ENCODE measurements at regions not wholly inside any gene's neighbourhood (a gene's known extent, or its start where the extent isn't known, plus 50 kb on each side); places are given as distances from the start of the nearest gene placed in this dataset.

DNA sequence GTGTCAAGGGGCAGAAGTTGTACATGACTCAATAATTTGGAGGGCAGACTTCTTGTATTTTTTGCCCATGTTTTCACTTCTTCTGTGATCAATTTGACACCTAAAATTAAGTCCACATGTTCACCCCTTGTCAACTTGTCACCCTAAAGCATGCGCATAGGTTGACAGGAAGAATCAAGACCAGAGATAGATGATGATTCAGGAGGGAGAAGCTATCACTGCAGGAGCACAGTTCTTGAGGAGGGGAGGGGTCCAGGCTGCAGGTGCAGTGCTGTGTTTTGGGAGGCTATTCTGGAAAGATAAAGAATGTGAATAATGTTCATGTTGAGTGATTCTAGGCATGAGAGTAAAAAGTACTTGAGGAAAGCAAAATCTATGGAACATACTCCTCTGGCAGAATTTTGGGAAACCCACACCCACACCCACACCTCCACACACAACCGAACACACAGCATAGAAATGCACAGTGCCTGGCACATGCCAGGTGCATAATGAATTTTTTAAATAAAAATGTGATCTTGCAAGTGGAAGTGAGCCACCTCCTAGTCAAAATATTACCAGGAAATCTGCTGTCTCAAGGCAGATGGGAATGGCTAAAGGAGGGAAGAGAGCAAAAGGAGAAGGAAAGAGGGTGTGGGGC is 249.2 kb upstream of the MEX3C start (continued):
- TF ChIP-seq KDM4B (CRISPR knock-in tag; IDR thresholded peaks at IDR 0.05) (no peak), SOX13 (IDR thresholded peaks at IDR 0.05) (no peak), SOX13 (CRISPR knock-in tag; conservative IDR thresholded peaks at IDR 0.05 in 1 of 2, IDR thresholded peaks at IDR 0.05 in 1 of 2) (no peak), U2AF2 (IDR thresholded peaks at IDR 0.05; ENCODE audit: low read depth, low read length) (no peak), TBL1XR1 (IDR thresholded peaks at IDR 0.05; ENCODE audit: borderline replicate concordance, low read length, partially characterized antibody) (no peak), NR2F6 (IDR thresholded peaks at IDR 0.05) (no peak), NR2F6 (CRISPR knock-in tag; IDR thresholded peaks at IDR 0.05) (no peak)
- TF ChIP-seq, protein P1, sequence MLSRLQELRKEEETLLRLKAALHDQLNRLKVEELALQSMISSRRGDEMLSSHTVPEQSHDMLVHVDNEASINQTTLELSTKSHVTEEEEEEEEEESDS (CRISPR knock-in tag; IDR thresholded peaks at IDR 0.05; ENCODE audit: borderline replicate concordance): no peak
- TF ChIP-seq, protein P2, sequence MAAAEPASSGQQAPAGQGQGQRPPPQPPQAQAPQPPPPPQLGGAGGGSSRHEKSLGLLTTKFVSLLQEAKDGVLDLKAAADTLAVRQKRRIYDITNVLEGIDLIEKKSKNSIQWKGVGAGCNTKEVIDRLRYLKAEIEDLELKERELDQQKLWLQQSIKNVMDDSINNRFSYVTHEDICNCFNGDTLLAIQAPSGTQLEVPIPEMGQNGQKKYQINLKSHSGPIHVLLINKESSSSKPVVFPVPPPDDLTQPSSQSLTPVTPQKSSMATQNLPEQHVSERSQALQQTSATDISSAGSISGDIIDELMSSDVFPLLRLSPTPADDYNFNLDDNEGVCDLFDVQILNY (CRISPR knock-in tag; conservative IDR thresholded peaks at IDR 0.05): no peak

DNA sequence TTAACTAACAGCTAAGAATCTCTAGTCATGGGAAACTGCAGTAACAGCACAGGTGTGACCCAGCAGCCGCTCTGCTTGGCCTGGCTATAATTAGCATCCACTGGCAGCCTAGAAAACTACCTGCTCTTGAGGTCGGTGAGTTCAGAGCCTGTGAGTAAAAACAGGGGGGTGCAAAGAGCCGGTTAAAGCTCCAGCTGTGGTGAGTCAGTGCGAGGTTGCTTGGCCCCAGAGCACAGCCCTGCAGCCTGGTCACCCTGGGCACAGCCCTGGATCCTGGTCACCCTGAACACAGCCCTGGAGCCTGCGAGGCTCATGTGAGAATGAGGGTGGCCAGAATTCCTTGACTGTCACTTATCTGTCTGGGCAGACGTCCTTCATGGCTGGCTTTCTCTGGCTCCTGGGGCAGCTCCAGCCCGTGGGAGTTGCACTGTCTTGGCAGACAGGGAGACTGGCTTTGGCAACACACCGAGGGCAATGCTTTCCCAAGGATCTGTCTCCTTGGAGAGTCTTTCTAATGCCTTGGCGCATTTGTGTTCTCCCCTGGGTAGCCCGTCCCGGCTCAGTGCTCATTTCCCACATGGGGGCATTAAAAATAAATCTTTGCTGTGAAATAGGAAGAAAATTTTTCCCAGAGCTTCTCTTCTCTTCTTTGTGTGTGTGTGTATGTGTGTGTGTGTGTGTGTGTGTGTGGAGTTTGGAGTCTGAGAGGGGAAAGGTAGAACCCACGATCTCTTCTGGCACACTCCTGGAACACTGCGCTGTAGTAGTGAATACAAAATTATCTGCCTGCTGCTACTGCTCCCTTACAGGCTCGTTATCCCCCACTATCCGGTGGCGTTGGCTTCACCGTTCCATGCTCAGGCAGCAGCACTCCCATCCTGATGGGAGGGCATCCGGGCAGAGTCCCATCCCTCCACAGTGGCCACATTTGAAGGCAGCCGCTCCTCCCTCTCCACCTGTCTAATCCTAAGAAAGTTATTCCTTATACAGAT is 250.2 kb upstream of the MEX3C start:
- Histone ChIP-seq H3K79me2 (ENCODE audit: insufficient read depth, low read length) (no peaks in the 10 kb centered on the region), H3K9me3 (ENCODE audit: low read length) (no peaks in the 10 kb centered on the region), H3K4me3 (replicated peaks in 1 of 3; ENCODE audit: insufficient read depth in 1 of 3, low read depth in 2 of 3, low read length in 3 of 3) (no peak overlapping the region), H3K4me2 (ENCODE audit: low read depth, low read length) (no peak overlapping the region), H3K27me3 (ENCODE audit: control insufficient read depth in 1 of 2, insufficient read depth in 2 of 2, low read length in 2 of 2) (no peaks in the 10 kb centered on the region), H3K27ac (ENCODE audit: extremely low read length, insufficient read depth, low read length) (no peak overlapping the region), H2AFZ (ENCODE audit: low read length) (no peak overlapping the region), H4K20me1 (ENCODE audit: insufficient read depth, low read length) (no peaks in the 10 kb centered on the region), H3K36me3 (replicated peaks in 1 of 2; ENCODE audit: control insufficient read depth in 1 of 2, insufficient read depth in 2 of 2, low read length in 2 of 2) (no peaks in the 10 kb centered on the region), H3K4me1 (ENCODE audit: insufficient read depth, low read length) (no peaks in the 10 kb centered on the region), H3K9ac (ENCODE audit: insufficient read depth, low read depth, low read length) (no peak overlapping the region)
- FAIRE-seq (no peak), DNase-seq (ENCODE audit: low spot score) (no peak), ATAC-seq (no peak; the same call in 2 of the 3 replicates)
- CTCF ChIA-PET (ENCODE audit: low intra/inter-chr PET ratio, low total read pairs): no interaction called here
- WGBS (ENCODE audit: low lambda C conversion rate): 33% methylated on average over 11 of the region's 19 CpGs
- intact Hi-C loops (cut with micrococcal nuclease; ENCODE audit: unreplicated experiment): no loop called here
- no TSS peak for BruUV-seq (replicated peaks)
- POLR2A ChIA-PET: no interaction called here
- in situ Hi-C loops (cut with HindIII; ENCODE audit: extremely low pct_ligation_motif_present, low pct_unique_long_range_greater_than_20kb): no loop called here
- TF ChIP-seq, protein P3, sequence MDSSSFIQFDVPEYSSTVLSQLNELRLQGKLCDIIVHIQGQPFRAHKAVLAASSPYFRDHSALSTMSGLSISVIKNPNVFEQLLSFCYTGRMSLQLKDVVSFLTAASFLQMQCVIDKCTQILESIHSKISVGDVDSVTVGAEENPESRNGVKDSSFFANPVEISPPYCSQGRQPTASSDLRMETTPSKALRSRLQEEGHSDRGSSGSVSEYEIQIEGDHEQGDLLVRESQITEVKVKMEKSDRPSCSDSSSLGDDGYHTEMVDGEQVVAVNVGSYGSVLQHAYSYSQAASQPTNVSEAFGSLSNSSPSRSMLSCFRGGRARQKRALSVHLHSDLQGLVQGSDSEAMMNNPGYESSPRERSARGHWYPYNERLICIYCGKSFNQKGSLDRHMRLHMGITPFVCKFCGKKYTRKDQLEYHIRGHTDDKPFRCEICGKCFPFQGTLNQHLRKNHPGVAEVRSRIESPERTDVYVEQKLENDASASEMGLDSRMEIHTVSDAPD (CRISPR knock-in tag; IDR thresholded peaks at IDR 0.05): no peak
- TF ChIP-seq FOXP1 (IDR thresholded peaks at IDR 0.05) (no peak), FOXP1 (CRISPR knock-in tag; IDR thresholded peaks at IDR 0.05) (no peak), CHD4 (IDR thresholded peaks at IDR 0.05; ENCODE audit: borderline replicate concordance, low read length) (no peak), FOXA3 (CRISPR knock-in tag; IDR thresholded peaks at IDR 0.05) (no peak)
- TF ChIP-seq, protein P4, sequence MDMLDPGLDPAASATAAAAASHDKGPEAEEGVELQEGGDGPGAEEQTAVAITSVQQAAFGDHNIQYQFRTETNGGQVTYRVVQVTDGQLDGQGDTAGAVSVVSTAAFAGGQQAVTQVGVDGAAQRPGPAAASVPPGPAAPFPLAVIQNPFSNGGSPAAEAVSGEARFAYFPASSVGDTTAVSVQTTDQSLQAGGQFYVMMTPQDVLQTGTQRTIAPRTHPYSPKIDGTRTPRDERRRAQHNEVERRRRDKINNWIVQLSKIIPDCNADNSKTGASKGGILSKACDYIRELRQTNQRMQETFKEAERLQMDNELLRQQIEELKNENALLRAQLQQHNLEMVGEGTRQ (IDR thresholded peaks at IDR 0.05; ENCODE audit: low read depth, low read length): no peak
- TF ChIP-seq, protein P4 (CRISPR knock-in tag; IDR thresholded peaks at IDR 0.05; ENCODE audit: borderline replicate concordance): no peak

Data from HepG2 (cell line).